ENCODE measurements at regions not wholly inside any gene's neighbourhood (a gene's known extent, or its start where the extent isn't known, plus 50 kb on each side); places are given as distances from the start of the nearest gene placed in this dataset.

DNA sequence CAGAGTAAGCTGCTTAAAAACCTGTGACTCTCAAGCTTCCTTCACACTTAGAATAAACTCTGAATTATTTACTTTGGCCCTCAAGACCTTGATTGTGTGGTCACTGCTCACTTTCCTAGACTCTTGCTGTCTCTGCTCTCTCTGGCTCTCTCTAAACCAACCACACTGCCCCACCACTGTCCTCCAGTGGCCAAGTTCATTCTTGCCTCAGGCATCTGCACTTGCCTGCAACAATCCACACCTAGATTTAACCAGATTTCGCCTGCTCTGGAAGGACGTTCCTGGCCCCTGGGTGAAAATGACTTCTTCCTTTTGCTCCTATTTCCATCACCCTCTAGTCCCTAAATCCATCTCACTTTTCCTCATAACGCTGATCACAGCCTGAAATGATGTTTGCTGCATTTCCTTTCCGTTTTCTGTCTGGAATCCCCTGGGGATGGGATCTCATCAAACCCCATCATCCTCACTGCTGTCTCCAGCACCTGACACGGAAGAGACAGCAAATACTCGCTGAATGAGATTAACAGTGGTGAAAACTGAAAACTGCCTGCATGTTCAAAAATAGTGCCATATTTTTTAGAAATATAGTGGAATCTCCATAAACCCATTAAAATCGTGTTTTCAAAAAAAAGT, 232.6 kb downstream of the UQCRFS1 start:
- TF ChIP-seq SPI1 (IDR thresholded peaks at IDR 0.05; ENCODE audit: borderline replicate concordance, low read depth) (no peak), POLR2AphosphoS5 (IDR thresholded peaks at IDR 0.05; ENCODE audit: low read depth) (no peak)
- TF ChIP-seq, protein P1, sequence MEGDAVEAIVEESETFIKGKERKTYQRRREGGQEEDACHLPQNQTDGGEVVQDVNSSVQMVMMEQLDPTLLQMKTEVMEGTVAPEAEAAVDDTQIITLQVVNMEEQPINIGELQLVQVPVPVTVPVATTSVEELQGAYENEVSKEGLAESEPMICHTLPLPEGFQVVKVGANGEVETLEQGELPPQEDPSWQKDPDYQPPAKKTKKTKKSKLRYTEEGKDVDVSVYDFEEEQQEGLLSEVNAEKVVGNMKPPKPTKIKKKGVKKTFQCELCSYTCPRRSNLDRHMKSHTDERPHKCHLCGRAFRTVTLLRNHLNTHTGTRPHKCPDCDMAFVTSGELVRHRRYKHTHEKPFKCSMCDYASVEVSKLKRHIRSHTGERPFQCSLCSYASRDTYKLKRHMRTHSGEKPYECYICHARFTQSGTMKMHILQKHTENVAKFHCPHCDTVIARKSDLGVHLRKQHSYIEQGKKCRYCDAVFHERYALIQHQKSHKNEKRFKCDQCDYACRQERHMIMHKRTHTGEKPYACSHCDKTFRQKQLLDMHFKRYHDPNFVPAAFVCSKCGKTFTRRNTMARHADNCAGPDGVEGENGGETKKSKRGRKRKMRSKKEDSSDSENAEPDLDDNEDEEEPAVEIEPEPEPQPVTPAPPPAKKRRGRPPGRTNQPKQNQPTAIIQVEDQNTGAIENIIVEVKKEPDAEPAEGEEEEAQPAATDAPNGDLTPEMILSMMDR (IDR thresholded peaks at IDR 0.05; ENCODE audit: insufficient read depth, low read length) = no peak
- TF ChIP-seq, protein P2, sequence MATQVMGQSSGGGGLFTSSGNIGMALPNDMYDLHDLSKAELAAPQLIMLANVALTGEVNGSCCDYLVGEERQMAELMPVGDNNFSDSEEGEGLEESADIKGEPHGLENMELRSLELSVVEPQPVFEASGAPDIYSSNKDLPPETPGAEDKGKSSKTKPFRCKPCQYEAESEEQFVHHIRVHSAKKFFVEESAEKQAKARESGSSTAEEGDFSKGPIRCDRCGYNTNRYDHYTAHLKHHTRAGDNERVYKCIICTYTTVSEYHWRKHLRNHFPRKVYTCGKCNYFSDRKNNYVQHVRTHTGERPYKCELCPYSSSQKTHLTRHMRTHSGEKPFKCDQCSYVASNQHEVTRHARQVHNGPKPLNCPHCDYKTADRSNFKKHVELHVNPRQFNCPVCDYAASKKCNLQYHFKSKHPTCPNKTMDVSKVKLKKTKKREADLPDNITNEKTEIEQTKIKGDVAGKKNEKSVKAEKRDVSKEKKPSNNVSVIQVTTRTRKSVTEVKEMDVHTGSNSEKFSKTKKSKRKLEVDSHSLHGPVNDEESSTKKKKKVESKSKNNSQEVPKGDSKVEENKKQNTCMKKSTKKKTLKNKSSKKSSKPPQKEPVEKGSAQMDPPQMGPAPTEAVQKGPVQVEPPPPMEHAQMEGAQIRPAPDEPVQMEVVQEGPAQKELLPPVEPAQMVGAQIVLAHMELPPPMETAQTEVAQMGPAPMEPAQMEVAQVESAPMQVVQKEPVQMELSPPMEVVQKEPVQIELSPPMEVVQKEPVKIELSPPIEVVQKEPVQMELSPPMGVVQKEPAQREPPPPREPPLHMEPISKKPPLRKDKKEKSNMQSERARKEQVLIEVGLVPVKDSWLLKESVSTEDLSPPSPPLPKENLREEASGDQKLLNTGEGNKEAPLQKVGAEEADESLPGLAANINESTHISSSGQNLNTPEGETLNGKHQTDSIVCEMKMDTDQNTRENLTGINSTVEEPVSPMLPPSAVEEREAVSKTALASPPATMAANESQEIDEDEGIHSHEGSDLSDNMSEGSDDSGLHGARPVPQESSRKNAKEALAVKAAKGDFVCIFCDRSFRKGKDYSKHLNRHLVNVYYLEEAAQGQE (IDR thresholded peaks at IDR 0.05; ENCODE audit: insufficient replicate concordance, low read depth) = no peak
